Liver (tissue), 3 donors: ENCODE measurements at regions not wholly inside any gene's neighbourhood (a gene's known extent, or its start where the extent isn't known, plus 50 kb on each side); places are given as distances from the start of the nearest gene placed in this dataset.

ENCODE experiments used
- GABPA ChIP-seq, 2 donors: IDR thresholded peaks in 1 of 2; conservative IDR thresholded peaks in 1 of 2; 2 replicates each; pipeline ENCODE4 v1.6.1; 2016; ENCODE audit warnings: antibody characterized with exemption in 2 of 2, mild to moderate bottlenecking in 1 of 2, moderate library complexity in 1 of 2
- JUND ChIP-seq, 2 donors: IDR thresholded peaks; 2 replicates each; pipeline ENCODE4 v1.6.1; 2016; ENCODE audit warnings: antibody characterized with exemption in 2 of 2
- NR2F2 ChIP-seq: IDR thresholded peaks from 2 replicates; pipeline ENCODE4 v1.6.1; 2016; ENCODE audit warnings: antibody characterized with exemption
- SP1 ChIP-seq: IDR thresholded peaks from 2 replicates; pipeline ENCODE4 v1.6.1; 2018; ENCODE audit warnings: antibody characterized with exemption, mild to moderate bottlenecking
- TAF1 ChIP-seq: conservative IDR thresholded peaks from 2 replicates; pipeline ENCODE4 v1.6.1; 2016; ENCODE audit warnings: antibody characterized with exemption, mild to moderate bottlenecking
- YY1 ChIP-seq: IDR thresholded peaks from 2 replicates; pipeline ENCODE4 v1.6.1; 2016; ENCODE audit warnings: antibody characterized with exemption, mild to moderate bottlenecking
- TF ChIP-seq, protein P1 (sequence below): fragments of 150-350 bp; IDR thresholded peaks from 2 replicates; pipeline ENCODE4 v1.5.1; 2017; ENCODE audit warnings: improper control_type of control experiment, low read depth, low read length; ENCODE audit not compliant: missing input control
- TF ChIP-seq, protein P2 (sequence below): IDR thresholded peaks from 2 replicates; pipeline ENCODE4 v1.6.1; 2016; ENCODE audit warnings: antibody characterized with exemption
- TF ChIP-seq, protein P3 (sequence below): IDR thresholded peaks from 2 replicates; pipeline ENCODE4 v1.6.1; 2016; ENCODE audit warnings: antibody characterized with exemption
- donor health status: healthy.
- donor health status: healthy.

DNA sequence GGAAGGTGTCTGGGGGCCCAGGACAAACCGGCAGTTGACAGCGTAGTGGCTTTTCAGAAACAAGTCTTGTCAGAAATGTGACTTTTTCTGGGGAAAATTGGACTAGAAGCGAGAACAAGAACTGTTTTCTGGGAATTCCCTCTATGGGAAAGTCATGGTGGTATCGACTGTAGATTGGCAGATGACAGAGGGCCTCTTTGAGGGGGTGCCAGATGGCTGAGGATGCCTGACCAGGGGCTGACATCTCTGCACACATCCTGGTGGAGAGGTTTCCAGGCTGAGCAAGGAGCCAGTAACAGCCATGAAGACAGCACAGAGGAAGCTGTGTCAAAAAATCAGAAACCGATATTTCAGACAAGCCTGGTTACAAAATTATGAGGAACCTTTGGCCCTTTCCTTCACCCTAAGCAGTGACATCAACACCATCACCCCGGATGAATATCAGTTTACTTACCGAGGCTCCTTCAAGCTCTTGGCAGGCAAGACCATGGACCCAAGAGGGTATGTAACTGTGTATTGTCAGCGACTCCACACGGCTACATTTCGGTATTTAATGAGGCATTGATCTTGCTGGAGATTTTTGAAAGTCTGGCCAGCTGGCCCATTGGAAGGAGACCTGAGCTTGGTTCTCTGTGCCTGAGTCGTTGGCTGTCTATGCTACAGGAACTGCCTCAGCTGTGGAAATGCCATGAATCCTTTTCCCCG, 1525.3 kb upstream of the TMEM132C start:
- TF ChIP-seq, protein P1, sequence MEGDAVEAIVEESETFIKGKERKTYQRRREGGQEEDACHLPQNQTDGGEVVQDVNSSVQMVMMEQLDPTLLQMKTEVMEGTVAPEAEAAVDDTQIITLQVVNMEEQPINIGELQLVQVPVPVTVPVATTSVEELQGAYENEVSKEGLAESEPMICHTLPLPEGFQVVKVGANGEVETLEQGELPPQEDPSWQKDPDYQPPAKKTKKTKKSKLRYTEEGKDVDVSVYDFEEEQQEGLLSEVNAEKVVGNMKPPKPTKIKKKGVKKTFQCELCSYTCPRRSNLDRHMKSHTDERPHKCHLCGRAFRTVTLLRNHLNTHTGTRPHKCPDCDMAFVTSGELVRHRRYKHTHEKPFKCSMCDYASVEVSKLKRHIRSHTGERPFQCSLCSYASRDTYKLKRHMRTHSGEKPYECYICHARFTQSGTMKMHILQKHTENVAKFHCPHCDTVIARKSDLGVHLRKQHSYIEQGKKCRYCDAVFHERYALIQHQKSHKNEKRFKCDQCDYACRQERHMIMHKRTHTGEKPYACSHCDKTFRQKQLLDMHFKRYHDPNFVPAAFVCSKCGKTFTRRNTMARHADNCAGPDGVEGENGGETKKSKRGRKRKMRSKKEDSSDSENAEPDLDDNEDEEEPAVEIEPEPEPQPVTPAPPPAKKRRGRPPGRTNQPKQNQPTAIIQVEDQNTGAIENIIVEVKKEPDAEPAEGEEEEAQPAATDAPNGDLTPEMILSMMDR: no peak
- TF ChIP-seq YY1 (no peak), GABPA (IDR thresholded peaks at IDR 0.05 in 1 of 2, conservative IDR thresholded peaks at IDR 0.05 in 1 of 2) (no peak), SP1 (no peak), TAF1 (no peak), JUND (IDR thresholded peaks at IDR 0.05) (no peak), NR2F2 (no peak)
- TF ChIP-seq, protein P2, sequence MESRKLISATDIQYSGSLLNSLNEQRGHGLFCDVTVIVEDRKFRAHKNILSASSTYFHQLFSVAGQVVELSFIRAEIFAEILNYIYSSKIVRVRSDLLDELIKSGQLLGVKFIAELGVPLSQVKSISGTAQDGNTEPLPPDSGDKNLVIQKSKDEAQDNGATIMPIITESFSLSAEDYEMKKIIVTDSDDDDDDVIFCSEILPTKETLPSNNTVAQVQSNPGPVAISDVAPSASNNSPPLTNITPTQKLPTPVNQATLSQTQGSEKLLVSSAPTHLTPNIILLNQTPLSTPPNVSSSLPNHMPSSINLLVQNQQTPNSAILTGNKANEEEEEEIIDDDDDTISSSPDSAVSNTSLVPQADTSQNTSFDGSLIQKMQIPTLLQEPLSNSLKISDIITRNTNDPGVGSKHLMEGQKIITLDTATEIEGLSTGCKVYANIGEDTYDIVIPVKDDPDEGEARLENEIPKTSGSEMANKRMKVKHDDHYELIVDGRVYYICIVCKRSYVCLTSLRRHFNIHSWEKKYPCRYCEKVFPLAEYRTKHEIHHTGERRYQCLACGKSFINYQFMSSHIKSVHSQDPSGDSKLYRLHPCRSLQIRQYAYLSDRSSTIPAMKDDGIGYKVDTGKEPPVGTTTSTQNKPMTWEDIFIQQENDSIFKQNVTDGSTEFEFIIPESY: no peak
- TF ChIP-seq, protein P3, sequence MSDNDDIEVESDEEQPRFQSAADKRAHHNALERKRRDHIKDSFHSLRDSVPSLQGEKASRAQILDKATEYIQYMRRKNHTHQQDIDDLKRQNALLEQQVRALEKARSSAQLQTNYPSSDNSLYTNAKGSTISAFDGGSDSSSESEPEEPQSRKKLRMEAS: no peak
